Activated CD8-positive, alpha-beta memory T cell treated with anti-CD3 and anti-CD28 coated beads, Interleukin-2, amount 10 ng/mL, durations not matched to agents 7 days and 5 days (primary cell): ENCODE measurements at regions not wholly inside any gene's neighbourhood (a gene's known extent, or its start where the extent isn't known, plus 50 kb on each side); places are given as distances from the start of the nearest gene placed in this dataset.
"Not testable (repeated sequence)": the region's sequence is repeated elsewhere in the genome, so short reads cannot be mapped to it uniquely, and the experiment has no call there.

Experiments used
- ATAC-seq: fragments of 150-1000 bp; cut with Tn5 transposase; one replicate; pipeline ENCODE4 v1.10.0; 2021; ENCODE audit warnings: moderate library complexity
- CTCF ChIA-PET: fragments of 350-600 bp; sonication (Branson Sonifier 250); formaldehyde crosslinking; loops from one replicate; lab custom pipeline; 2021; ENCODE audit warnings: antibody characterized with exemption; lab: Charles Lee
- DNase-seq: peaks from one replicate; pipeline ENCODE4 v3.0.0-alpha.2; 2020
- H3K27ac Mint-ChIP-seq: one replicate; pipeline ENCODE4 v1.8.0; 2021; ENCODE audit warnings: mild to moderate bottlenecking, mixed read lengths
- H3K27me3 Mint-ChIP-seq: one replicate; pipeline ENCODE4 v1.8.0; 2021; ENCODE audit warnings: mixed read lengths
- H3K36me3 Mint-ChIP-seq: one replicate; pipeline ENCODE4 v1.8.0; 2021; ENCODE audit warnings: mild to moderate bottlenecking, mixed read lengths
- H3K4me1 Mint-ChIP-seq: one replicate; pipeline ENCODE4 v1.8.0; 2021; ENCODE audit warnings: mixed read lengths
- H3K4me3 Mint-ChIP-seq: one replicate; pipeline ENCODE4 v1.8.0; 2021; ENCODE audit warnings: mild to moderate bottlenecking, moderate library complexity, mixed read lengths
- H3K9me3 Mint-ChIP-seq: one replicate; pipeline ENCODE4 v1.8.0; 2022; ENCODE audit warnings: low read depth, mixed read lengths

DNA sequence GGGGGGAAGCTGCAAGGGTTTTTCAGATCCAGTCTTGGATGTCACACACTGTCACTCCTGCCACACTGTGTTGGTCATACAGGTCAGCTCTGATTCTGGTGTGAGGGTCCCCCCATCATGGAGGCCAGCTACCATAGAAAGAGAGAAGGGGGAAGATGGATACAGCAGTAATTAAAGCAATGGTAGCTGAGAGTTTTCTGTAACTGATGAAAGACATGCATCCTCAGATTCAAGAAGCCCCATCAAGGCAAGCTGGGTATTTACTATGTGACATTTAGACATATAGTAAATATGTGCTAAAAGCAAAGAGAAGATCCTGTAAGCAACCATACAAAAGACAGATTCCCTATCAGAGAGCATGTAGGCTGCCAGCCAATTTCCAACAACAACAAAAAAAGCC lies 110.9 kb upstream of the COL5A1 start:
- no peak overlapping the region for H3K27ac Mint-ChIP-seq
- ATAC-seq (no peak), DNase-seq (no peak)
- peaks cover 16% of the 10 kb centered on the region for H3K27me3 Mint-ChIP-seq
- CTCF ChIA-PET: no interaction called here
- no peaks in the 10 kb centered on the region for H3K9me3 Mint-ChIP-seq
- H3K4me3 Mint-ChIP-seq: no peak overlapping the region
- no peaks in the 10 kb centered on the region for H3K4me1 Mint-ChIP-seq
- H3K36me3 Mint-ChIP-seq: no peaks in the 10 kb centered on the region

DNA sequence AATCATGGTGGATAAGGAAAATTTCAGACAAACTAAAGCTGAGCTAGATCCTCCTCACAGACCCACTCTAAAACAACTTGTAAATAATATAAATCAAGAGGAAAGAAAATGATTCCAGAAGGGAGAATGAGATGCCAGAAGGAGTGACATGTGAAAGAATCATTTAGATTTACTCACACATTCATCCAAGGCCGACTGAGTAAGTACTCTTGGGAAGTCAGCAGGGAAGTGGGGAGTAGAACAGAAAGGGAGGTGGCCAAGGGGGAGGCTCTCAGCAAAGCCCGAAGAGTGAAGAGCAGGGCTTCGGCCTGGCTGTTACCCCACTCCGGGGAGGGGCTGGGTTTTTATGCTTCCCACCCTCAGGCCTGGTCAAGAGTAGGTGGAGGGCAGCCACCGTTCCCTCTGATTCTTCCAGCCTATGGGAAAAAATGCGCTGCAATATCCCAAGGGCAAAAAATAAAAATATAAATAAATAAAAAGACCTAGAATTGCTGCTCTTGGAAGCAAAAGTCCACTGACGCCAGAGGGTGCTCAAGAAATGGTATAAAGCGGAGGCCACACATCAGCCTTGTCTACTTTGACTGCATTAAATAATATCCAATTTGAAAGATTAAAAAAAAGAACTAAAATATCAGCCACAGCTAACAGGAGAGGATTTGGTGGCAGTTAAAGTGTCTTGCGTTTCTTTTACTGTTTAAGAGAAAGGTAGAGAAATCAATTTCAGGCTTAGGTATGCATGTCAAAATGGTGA lies 110.2 kb upstream of the COL5A1 start:
- ATAC-seq: no peak
- CTCF ChIA-PET: no interaction called here
- DNase-seq: no peak
- Mint-ChIP-seq H3K27ac (no peak overlapping the region), H3K36me3 (no peaks in the 10 kb centered on the region), H3K4me3 (no peak overlapping the region), H3K4me1 (no peaks in the 10 kb centered on the region), H3K27me3 (peaks cover 16% of the 10 kb centered on the region), H3K9me3 (no peaks in the 10 kb centered on the region)

DNA sequence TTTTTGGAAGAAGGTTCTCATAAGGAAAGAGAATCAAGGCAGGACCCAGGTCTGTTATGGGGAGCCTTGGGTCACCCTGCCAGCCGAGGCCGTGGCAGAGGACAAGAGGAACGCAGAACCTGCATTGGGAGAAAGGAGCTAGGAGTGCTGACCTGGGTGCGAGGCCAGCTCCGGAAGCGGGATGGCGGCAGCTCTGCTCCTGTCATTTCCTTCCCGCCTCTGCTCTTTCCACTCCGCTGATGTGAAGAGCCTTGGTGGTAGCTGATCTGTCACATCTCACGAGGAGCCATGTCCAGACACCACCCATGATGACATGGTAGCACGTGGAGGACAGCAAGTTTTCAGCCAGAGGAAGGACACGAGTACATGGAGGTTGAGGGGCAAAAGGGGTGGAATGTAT lies 109.5 kb upstream of the COL5A1 start:
- Mint-ChIP-seq H3K9me3 (no peaks in the 10 kb centered on the region), H3K4me3 (no peak overlapping the region), H3K27ac (no peak overlapping the region), H3K36me3 (no peaks in the 10 kb centered on the region), H3K4me1 (no peaks in the 10 kb centered on the region), H3K27me3 (peaks cover 16% of the 10 kb centered on the region)
- no peak for DNase-seq
- ATAC-seq: no peak
- CTCF ChIA-PET: no interaction called here

DNA sequence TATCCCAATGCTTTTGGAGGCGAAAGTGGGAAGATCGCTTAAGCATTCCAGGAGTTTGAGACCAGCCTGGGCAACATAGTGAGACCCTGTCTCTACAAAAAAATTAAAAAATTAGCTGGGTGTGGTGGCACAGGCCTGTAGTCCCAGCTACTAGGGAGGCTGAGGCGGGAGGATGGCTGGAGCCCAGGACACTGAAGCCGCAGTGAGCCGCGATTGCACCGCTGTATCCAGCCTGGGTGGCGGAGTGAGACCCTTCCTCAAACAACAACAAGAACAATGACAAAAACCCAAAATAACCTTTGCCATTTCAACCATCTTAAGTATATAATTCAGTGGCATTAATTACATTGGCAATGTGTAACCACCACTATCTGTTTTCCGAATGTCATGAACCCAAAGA lies 108.9 kb upstream of the COL5A1 start:
- H3K36me3 Mint-ChIP-seq, H3K9me3 Mint-ChIP-seq, H3K4me1 Mint-ChIP-seq, ATAC-seq, H3K4me3 Mint-ChIP-seq, CTCF ChIA-PET, DNase-seq, H3K27ac Mint-ChIP-seq: not testable (repeated sequence)
- H3K27me3 Mint-ChIP-seq: peaks cover 16% of the 10 kb centered on the region

DNA sequence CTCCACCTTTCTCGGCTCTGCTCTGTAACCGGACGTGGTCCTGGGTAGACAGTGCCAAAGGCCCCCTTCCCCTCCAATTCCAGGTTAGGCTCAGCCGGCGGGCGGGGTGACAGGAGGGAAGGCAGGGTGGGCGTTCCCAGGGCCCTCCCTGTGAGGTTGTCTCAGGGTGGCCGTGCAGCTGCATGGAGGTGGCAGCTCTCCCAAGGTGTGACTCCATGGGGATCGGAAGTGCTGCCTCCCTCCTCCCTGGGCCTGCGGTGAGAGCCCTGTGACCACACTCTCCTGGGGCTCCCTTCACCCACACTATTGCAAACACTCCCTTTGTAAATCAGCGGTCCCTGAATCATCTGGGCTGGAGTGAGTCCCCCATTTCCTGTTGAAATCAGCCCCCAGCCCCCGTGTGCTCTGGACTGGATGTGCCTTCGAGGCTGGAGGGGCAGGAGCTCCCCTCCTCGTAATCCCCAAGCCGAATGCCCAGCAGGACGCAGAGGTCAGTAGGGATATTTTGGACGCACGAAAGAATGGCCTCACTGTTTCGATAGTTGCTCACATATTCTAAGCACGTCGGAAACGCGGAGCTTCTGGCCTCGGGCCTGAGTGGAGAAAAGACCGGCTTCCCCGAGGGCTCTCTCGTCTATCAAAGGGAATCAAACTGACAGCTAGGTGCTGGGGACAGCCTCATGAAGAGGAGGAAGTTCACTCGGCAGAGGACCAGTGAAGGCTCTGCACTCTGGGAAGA lies 107.6 kb upstream of the COL5A1 start:
- no peak for ATAC-seq
- DNase-seq: no peak
- Mint-ChIP-seq H3K4me1 (no peaks in the 10 kb centered on the region), H3K4me3 (no peak overlapping the region), H3K27ac (no peak overlapping the region), H3K9me3 (no peaks in the 10 kb centered on the region), H3K27me3 (peaks cover 15% of the 10 kb centered on the region), H3K36me3 (no peaks in the 10 kb centered on the region)
- CTCF ChIA-PET: no interaction called here

DNA sequence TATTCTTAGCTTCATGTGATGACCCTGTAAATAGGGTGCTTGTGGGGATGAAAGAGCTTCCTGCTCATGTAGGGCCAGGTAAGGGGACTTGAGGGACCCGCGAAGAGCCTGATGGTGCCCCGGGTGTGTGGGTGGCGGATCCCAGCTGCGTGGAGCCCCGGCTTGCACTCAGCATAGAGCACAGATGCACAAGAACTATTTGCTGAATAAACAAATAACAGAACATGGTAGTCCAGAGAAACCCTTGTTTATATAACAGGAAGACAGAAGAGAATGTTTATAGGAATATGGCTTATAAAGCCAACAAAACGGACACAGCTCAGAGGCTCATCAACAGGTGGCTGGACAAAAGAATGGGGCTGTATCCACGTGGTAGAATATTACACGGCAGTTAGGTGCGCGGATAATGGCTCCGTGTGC lies 106.9 kb upstream of the COL5A1 start:
- peaks cover 10% of the 10 kb centered on the region for H3K27me3 Mint-ChIP-seq
- no peaks in the 10 kb centered on the region for H3K9me3 Mint-ChIP-seq
- no peaks in the 10 kb centered on the region for H3K4me1 Mint-ChIP-seq
- CTCF ChIA-PET: no interaction called here
- H3K36me3 Mint-ChIP-seq: no peaks in the 10 kb centered on the region
- no peak for ATAC-seq
- no peak for DNase-seq
- no peak overlapping the region for H3K27ac Mint-ChIP-seq
- H3K4me3 Mint-ChIP-seq: no peak overlapping the region

DNA sequence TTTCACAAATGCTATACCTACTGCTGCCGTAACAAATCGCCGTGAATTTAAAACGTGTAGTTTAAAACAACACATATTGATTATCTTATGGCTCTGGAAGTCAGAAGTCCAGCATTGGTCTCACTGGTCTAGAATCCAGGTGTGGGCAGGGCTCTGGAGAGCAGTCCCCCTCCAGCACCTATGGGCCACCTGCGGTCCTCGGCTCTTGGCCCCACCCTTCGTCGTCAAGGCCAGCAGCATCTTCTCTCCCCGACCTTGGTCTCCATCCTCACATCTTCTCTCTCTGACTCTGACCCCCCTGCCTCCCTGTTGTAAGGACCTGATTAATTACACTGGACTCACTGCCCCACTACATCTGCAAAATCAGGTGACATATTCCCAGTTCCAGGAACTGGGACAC lies 106.4 kb upstream of the COL5A1 start:
- Mint-ChIP-seq H3K36me3 (no peaks in the 10 kb centered on the region), H3K27ac (no peak overlapping the region), H3K27me3 (peaks cover 7% of the 10 kb centered on the region), H3K9me3 (no peaks in the 10 kb centered on the region), H3K4me3 (no peak overlapping the region), H3K4me1 (no peaks in the 10 kb centered on the region)
- DNase-seq: no peak
- CTCF ChIA-PET: no interaction called here
- no peak for ATAC-seq

DNA sequence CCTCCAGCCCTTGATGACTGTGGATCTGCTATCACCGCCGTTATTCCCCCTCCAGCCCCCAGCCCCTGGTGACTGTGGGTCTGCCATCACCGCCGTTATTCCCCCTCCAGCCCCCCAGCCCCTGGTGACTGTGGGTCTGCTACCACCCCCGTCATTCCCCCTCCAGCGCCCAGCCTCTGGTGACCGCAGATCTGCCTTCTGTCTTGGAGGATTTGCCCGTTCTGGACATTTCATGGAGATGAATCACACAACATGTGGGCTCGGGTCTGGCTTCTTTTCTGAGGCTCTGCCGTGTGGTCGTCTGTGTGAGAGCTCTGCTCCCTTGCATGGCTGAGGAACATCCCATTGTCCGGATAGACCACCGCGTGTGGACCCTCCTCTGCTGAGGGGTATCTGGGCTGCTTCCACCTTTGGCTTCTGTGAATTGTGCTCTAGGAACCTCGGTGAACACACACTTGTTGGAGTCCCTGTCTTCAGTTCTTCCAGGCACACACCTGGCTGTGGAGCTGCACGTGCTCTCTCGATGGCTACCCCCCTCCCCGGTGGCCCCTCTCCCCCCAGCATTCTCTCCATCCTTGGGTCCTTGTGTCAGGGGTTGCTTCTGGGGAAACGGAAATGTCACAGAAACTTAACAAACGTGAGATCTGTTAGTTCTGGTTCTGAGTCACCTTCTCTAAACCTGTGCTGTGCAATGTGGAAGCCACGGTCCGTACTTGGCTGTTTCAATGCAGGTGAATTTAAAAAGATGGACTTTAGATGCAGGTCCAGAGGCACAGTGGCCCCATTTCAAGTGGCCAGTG lies 105.3 kb upstream of the COL5A1 start:
- CTCF ChIA-PET: interaction anchor here (1.3 kb wide), 1 partner anchor 24 kb away, joined by 4 read pairs; no protein-coding TSS in a partner anchor
- Mint-ChIP-seq H3K27me3 (no peaks in the 10 kb centered on the region), H3K4me1 (no peaks in the 10 kb centered on the region), H3K9me3 (no peaks in the 10 kb centered on the region), H3K27ac (no peak overlapping the region), H3K36me3 (no peaks in the 10 kb centered on the region), H3K4me3 (no peak overlapping the region)
- DNase-seq (no peak), ATAC-seq (no peak)

DNA sequence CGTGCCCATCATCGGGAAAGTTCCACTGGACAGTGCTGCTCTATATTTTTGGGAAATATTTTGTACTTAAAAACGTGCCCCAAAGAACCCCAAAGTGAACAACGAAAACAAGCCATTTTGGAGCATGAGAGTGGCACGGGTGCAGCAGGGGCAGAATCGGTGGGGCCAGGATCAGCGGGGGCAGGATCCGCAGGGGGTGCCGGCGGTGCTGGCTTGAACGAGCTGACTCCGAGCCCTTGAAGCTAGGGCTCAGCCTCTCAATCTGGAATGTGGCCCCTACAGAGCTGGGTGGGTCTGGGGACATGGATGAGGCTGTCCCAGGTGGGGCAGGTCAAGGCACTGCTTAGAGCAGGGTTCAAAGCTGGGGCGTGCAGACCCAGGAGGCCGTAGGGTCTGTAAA lies 104.7 kb upstream of the COL5A1 start:
- H3K27me3 Mint-ChIP-seq: no peaks in the 10 kb centered on the region
- H3K36me3 Mint-ChIP-seq: no peaks in the 10 kb centered on the region
- ATAC-seq (no peak), DNase-seq (no peak)
- H3K4me1 Mint-ChIP-seq: no peaks in the 10 kb centered on the region
- H3K9me3 Mint-ChIP-seq: no peaks in the 10 kb centered on the region
- no peak overlapping the region for H3K27ac Mint-ChIP-seq
- CTCF ChIA-PET: interaction anchor here (1.3 kb wide), 1 partner anchor 23 kb away, joined by 4 read pairs; no protein-coding TSS in a partner anchor
- H3K4me3 Mint-ChIP-seq: no peak overlapping the region

DNA sequence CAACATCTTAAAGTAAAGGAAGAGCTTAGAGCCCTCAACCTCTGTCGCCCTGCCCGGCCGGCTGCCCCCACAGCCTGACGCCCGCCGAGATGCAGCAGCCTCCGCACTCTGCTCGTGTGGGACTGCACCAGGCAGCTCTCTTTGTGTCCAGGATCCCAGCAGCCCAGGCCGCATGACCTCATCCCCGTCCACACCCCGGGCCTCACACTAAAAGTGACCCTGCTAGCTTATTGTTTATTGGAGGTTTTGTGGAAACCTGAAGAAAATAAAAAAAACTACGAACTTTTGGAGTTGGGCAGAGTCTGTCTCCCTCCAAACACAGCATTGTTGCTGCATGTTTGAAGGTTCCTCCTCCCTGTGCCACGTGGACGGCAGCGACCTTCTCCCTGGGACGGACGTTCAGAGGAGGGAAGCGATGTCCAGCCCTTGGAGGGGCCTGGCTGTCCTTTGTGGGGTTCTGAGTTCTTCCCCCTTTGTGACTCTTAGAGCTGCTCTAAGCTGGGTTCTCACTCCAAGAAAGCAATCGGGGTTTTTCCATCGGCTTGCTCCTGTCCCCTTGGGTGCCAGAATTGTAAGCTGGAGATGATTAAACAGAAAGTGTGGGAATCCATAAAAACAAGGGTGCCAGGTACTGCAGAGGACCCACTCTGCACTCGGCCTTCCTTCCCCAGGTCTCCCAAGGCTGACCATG lies 103.5 kb upstream of the COL5A1 start:
- no peaks in the 10 kb centered on the region for H3K9me3 Mint-ChIP-seq
- CTCF ChIA-PET: interaction anchor here (1.3 kb wide), 1 partner anchor 22 kb away, joined by 4 read pairs; no protein-coding TSS in a partner anchor
- H3K4me1 Mint-ChIP-seq: no peaks in the 10 kb centered on the region
- H3K36me3 Mint-ChIP-seq: no peaks in the 10 kb centered on the region
- no peak overlapping the region for H3K4me3 Mint-ChIP-seq
- no peak for ATAC-seq
- H3K27ac Mint-ChIP-seq: no peak overlapping the region
- DNase-seq: no peak
- H3K27me3 Mint-ChIP-seq: no peaks in the 10 kb centered on the region

DNA sequence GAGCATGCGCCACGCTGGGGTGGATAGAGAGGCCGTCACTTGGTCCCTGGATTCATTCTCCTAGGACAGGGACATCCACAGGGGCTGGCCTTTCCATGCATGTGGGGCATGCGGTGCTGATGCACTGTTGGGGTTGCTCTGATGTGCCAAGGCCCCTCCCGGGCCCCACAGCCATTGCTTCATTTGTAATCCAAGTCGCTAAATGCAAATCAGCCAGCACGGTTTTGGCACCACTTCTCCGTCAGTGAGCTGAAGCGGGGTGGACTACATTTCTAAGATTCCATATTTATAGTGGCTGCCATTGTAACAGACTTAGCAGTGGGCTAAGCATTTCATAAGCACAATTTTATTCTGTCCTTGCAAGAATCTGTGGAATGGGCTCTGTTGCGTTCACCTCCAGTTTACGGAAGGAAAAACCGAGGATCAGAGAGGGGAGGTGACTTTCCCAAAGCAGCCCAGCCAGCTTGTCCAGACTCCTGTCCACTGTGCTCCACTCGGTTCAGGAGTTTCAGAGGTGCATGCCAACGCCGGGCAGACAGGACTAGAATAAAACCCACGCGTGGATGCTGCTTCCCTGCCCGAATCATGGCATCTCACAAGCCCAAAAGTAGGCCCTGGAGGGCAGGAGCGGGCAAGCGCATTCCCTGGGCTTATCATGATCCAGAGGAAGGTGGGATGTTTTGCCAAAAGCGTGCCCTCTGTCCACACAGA lies 102.6 kb upstream of the COL5A1 start:
- CTCF ChIA-PET: no interaction called here
- no peak for ATAC-seq
- DNase-seq: no peak
- Mint-ChIP-seq H3K4me3 (no peak overlapping the region), H3K4me1 (no peaks in the 10 kb centered on the region), H3K27ac (no peak overlapping the region), H3K27me3 (no peaks in the 10 kb centered on the region), H3K9me3 (no peaks in the 10 kb centered on the region), H3K36me3 (no peaks in the 10 kb centered on the region)

DNA sequence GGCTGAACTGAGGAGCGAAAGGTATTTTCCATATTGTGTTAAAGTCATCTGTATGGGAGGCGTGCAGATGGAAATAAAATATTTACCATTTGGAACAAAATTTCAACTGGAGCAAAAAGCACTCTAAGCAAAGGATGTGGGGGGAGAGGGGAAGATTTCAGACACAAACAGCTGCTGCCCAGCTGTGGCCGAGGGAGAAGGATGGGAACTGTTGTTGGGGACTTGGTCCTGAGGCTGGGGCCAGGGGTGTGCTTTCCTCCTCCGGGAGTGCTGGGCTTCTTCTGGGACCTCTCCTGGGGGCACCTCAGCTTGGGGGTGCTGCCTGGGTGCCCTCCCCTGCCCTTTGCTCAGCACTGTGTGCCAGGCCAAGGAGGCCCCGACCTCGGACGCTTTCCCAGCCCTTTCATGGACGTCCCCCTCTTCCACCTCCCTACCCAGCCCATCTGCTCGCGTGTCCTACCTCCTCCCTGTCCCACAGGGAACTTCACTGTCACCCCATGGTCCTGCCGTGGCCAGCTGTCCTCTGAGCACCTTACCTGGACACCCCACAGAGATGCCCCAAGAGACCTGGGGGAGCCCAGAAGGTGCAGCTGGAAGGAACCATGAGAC lies 101.9 kb upstream of the COL5A1 start:
- Mint-ChIP-seq H3K27me3 (no peaks in the 10 kb centered on the region), H3K9me3 (no peaks in the 10 kb centered on the region), H3K4me1 (no peaks in the 10 kb centered on the region), H3K36me3 (no peaks in the 10 kb centered on the region), H3K27ac (no peak overlapping the region), H3K4me3 (no peak overlapping the region)
- ATAC-seq: no peak
- DNase-seq: no peak
- CTCF ChIA-PET: no interaction called here
